WI38 (cell line): ENCODE measurements at regions not wholly inside any gene's neighbourhood (a gene's known extent, or its start where the extent isn't known, plus 50 kb on each side); places are given as distances from the start of the nearest gene placed in this dataset.

Experiments used
- H3K4me3 ChIP-seq: 2 replicates; pipeline ENCODE4 v1.5.1; 2011; ENCODE audit warnings: low read depth, mild to moderate bottlenecking, control low read depth, low read length
- TF ChIP-seq, protein P1 (sequence below): IDR thresholded peaks from 2 replicates; pipeline ENCODE4 v1.5.1; 2012; ENCODE audit warnings: low read depth, mild to moderate bottlenecking, control low read depth, low read length

DNA sequence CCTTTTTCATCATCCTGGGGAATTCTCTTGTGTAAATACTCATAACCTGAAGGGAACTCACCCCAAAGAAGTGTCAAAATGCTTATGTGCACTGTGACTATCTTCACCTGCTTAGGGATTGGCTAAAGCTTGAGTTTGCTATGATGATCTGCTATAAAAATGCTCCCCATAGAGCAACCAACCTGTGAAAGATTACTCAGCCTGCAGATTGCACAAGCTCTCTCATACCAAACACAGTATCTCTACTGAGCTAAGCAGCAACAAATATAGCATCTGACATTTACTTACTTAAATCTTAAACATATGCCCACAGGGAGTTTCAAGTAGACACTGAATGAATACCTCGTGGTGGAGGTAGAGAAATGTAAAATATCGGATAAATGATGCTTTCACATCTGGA lies 725.8 kb downstream of the MRPL39 start:
- TF ChIP-seq, protein P1, sequence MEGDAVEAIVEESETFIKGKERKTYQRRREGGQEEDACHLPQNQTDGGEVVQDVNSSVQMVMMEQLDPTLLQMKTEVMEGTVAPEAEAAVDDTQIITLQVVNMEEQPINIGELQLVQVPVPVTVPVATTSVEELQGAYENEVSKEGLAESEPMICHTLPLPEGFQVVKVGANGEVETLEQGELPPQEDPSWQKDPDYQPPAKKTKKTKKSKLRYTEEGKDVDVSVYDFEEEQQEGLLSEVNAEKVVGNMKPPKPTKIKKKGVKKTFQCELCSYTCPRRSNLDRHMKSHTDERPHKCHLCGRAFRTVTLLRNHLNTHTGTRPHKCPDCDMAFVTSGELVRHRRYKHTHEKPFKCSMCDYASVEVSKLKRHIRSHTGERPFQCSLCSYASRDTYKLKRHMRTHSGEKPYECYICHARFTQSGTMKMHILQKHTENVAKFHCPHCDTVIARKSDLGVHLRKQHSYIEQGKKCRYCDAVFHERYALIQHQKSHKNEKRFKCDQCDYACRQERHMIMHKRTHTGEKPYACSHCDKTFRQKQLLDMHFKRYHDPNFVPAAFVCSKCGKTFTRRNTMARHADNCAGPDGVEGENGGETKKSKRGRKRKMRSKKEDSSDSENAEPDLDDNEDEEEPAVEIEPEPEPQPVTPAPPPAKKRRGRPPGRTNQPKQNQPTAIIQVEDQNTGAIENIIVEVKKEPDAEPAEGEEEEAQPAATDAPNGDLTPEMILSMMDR: no peak

DNA sequence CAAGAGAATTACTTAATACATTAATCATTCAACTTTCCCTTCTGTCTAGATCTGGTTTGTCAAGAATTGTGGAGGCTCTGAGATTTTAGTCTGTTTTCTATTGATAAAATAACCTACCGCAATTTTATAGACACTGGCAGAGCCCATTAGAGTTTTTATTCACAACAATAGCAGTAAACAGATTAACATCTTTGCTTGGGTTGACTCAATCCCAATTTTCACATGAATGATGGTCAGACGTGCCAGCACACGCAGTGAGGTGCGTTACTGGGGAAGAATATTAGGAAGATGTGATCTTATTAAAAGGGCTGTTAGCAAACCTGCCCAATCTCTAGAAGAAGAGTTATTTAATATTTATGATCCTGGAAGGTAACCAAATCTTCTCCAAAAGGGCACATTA lies 736.6 kb downstream of the MRPL39 start:
- TF ChIP-seq, protein P1: no peak
- no peak overlapping the region for H3K4me3 ChIP-seq

More for the DNA sequence above, 725.8 kb downstream of the MRPL39 start:
- H3K4me3 ChIP-seq: no peak overlapping the region

DNA sequence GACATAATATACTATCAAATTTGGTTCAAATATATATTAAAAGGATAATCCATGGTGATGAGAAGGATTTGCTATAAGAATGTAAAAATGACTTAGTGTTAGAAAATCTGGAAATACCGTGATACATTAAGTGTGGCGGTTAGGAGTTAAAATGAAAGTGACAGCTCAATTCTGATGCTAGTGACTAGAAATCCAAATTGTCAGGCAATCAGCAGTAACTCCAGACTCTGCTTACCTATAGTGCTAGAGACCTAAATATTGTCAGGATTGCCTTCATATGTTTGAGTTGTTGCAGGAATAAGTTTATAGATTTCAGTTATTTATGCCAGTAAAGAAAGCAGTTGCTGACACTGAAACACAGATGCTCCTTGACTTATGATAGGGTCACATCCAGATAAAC lies 737.4 kb downstream of the MRPL39 start:
- no peak overlapping the region for H3K4me3 ChIP-seq
- TF ChIP-seq, protein P1: no peak

DNA sequence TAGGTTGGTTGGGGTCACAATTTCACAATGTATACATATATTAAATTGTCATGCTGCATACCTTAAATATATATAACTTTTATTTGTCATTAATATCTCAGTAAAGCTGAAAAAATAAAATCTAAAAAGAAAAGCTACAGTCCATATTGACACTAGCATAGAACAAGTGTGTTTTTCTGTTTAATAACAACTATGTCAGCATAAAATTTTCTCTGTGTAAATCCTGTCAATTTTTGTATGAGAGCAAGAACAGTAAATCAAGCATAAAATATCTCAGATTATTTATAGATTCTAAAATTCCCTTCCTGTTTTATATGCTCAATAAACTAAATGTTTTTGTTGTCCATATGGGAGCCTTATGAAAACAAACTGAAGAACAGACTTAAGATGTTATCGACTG lies 739.2 kb downstream of the MRPL39 start:
- H3K4me3 ChIP-seq: no peak overlapping the region
- TF ChIP-seq, protein P1: no peak

DNA sequence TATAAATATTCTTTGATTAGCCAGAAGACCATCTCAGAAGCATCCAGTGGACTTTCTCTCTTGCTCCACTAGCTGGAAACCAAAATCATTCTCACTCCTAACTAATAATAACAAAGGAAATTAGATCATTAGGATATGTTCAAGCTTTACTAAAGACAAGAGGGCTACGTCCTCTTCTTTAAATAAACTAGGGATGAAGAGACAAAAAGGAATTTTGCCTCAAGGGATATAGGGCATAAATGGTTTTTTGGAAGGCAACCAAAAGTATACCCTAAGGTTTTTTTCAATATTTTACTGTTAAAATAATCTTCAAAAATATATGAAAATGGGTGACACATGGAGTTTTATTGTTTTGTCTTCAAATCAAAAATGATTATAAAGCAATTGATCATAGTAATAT lies 745.8 kb downstream of the MRPL39 start:
- TF ChIP-seq, protein P1: no peak
- H3K4me3 ChIP-seq: no peak overlapping the region

DNA sequence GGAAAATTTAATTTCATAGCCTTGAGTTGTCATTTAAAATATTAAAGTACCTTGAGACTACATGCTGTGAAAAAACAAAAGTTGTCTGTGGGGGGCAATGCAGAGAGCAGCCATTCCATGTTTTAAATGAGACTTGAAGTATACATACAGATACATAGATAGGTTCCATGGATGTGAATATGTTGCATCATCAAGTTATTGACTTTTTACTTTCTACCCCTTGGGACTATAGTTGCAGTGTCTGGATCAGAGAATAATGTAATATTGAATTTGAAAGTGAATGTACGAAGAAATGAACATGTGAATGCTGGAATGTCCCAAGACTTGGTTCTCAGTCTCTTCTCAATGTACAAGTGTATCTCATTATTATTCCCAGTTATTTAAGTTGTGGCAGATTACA lies 751.0 kb downstream of the MRPL39 start:
- no peak overlapping the region for H3K4me3 ChIP-seq
- TF ChIP-seq, protein P1: no peak

DNA sequence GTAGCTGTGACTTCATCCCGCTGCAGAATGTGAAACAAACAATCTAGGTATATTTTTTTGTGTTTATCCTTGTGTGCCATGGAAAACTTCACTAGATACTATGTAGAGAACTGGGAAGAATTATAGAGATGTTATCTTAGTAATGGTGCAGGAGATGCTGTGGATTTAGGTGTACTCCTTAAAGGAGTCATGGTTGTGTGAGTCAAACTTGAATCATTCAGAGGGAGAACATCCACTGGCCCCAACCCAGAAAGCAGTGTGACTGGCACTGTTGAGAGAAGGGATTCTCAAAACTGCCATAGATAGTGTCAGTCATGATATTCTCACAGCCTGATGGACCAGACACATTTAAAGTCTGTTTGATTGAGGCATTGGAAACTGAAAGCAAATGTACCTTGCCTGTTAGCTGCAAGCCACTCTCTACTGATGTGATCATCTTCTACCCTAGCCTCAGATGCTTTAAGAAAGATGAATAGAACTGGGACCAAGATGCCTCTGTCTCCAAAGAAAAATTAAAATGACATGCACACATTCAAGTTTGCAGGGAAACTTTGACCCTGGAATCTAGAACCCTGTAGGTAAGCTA lies 754.6 kb downstream of the MRPL39 start:
- no peak overlapping the region for H3K4me3 ChIP-seq
- TF ChIP-seq, protein P1: no peak
